T-helper 2 cell (primary cell): ENCODE measurements at regions not wholly inside any gene's neighbourhood (a gene's known extent, or its start where the extent isn't known, plus 50 kb on each side); places are given as distances from the start of the nearest gene placed in this dataset.
"Not testable (repeated sequence)": the region's sequence is repeated elsewhere in the genome, so short reads cannot be mapped to it uniquely, and the experiment has no call there.

Experiments used
- DNase-seq, 5 experiments: peaks; one replicate each; pipeline versions ENCODE4 v3.0.0 to v3.0.0-alpha.2; 2012 to 2022

GRCh38 chr3:26291840-26292239 is 330.7 kb upstream of the LRRC3B start:
- DNase-seq: no peak

DNA sequence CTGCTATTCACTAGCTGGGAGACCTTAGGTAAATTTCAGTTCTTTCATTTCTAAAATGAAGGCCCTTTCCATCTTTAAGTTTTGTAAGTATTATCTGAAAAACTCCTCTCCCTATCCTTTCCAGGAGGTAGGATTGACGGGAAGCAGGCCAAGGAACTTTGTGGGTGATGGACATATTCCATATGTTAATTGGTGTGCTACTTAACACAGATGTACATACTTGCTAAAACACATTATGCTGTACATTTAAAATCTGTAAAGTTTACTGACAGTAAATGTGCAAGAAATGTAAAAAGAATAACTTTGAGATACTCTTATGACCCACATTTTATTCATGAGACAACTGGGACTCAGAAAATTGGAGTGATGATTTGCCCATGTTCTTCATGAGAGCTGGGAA is 329.8 kb upstream of the LRRC3B start:
- DNase-seq: no peak

DNA sequence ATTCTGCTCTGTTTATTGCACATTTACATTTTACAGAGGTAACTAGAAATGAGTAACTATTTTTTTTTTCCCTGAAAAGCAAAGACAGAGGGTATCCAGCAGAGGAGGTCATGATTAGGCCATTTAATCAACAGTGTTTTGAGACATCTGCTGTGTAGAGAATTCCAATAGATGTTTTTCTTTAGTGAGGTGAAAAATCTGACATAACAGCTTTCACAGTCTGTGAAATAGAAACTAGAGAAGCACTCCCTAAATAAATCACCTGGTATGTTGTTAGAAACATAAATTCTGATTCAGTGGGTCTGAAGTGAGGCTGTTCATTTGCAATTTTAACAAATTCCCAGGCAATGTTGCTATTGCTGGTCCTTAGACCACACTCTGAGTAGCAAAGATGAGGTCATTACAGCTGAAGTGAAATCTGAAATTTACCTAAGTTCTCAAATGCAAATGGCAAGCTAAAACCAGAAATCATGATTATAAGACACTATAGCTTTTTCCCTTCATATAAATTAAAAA is 329.2 kb upstream of the LRRC3B start:
- DNase-seq: no peak

DNA sequence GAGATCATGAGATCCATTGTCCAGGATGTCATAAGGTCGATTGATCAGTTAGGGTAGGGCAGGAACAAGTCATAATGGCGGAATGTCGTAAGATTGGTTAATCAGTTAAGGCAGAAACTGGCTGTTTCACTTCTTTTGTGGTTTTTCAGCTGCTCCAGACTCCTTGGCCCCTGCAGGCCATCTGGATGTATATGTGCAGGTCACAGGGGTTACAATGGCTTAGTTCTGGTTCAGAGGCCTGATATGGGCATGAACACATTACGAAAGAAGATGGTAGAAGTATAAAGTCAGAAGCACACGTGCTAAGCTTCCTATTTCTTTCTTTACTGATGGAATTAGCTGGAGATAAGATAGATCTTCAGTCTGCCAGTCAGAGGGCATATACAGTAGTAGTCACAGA is 315.4 kb upstream of the LRRC3B start:
- no peak for DNase-seq

DNA sequence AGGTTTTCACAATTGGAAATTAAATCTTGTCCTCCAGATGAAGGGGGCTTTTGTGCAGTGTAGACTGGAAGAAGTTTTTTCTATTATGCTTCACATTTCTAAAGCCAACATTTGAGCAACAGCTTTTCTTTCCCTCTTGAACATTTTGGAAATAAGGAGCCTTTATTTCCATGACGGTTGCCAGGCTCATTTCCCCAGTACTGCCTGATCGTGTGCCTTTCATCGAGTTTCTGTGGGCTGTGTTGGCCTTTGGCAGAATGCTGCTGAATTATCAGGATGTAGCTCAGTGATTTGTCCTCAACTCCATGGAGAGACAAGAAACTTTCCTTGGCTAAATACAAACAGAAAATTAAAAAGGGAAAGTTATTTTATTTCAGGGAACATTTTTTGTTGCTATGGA is 314.8 kb upstream of the LRRC3B start:
- DNase-seq: no peak

DNA sequence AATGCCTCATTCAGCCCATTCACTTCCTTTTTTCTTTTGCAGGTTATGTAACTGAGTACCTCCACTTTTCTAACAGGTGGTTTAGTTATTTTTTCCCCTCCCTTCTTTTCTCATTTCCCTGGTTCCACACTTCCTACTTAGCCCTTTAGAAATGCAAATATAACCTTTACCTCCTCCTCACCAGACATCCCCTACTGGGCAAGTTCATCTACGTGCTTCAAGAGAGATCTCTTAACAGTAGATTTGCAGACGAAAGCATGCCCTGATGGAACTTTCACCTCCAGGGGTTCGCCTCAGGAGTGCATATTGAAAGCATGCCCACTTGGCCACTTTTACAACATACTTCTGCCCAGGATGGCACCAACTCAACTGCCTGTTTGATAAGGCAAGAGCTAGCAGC is 314.1 kb upstream of the LRRC3B start:
- no peak for DNase-seq

GRCh38 chr3:26309536-26309935 is 313.0 kb upstream of the LRRC3B start:
- not testable (repeated sequence) for DNase-seq

- no peak for DNase-seq
These were observed 309.8 kb upstream of the LRRC3B start for GRCh38 chr3:26312816-26313215.

DNA sequence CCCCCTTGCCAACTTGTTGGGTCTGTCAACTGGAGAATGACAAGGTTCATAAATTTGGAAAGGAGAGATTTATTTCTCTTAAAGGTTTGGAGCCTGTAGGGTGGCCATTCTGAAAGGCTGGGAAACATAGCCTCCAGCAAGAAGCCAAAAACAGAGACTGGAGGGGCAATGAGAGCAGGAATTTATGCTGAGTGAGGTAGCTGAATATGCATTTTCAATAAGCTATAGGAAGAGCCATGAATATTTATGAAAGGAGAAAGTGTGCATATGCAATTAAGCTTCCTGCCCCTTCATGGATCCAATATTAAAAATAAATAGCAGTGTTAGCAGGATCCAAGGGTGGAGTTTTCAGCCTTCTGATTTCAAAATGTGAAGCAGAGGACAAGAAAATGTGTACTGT is 306.1 kb upstream of the LRRC3B start:
- DNase-seq: no peak

DNA sequence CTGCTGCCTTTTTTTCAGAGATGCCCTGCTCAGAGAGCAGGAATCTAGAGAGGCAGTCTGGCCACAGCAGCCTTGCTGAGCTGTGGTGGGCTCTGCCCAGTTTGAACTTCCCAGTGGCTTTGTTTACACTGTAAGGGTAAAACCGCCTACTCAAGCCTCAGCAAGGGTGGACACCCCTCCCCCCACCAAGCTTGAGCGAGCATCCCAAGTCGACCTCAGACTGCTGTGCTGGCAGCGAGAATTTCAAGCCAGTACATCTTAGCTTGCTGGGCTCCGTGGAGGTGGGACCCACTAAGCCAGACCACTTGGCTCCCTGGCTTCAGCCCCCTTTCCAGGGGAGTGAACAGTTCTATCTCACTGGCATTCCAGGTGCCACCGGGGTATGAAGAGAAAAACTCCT is 298.8 kb upstream of the LRRC3B start:
- DNase-seq: not testable (repeated sequence)

- DNase-seq: no peak
These were observed 282.6 kb upstream of the LRRC3B start for GRCh38 chr3:26340001-26340400.

- DNase-seq: no peak
These were observed 278.9 kb upstream of the LRRC3B start for GRCh38 chr3:26343647-26344046.

DNA sequence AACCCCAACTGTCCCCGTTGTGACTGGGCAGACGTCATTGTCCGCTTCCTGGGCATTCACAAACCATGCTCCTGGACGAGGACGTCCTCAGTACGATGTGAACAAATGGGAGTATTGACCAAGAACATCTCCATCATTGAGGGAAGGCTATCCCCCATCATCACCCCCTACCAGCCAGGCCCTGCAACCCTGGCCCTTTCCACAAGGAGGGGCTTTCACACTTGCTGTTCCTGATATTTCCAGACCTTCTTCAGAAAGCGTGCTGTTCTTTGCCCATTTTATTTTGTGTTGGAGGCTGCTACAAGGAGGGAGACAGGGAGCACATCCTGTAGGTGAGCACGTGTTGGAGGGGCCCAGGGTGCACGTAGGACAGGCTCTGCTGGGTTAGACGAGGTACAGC is 277.0 kb upstream of the LRRC3B start:
- no peak for DNase-seq

DNA sequence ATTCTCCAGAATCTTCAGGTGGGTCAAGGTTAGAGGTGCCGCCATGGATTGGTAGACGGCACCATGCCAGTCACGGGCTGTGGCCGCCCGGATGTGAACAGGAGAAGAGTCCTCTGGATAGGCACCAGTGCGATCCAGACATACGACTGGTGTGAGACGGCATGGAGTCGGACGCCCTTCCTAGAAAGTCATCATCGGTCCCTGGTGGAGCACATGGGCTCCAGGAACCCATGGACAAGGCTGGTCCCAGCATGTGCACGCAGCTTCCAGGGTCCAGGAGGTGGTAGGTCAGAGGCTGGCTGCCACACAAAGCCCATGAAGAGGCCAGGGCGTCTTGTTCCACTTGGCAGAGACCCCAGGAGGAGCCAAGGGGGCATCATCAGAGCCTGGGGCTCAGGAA is 276.1 kb upstream of the LRRC3B start:
- no peak for DNase-seq

GRCh38 chr3:26347150-26347549 is 275.4 kb upstream of the LRRC3B start:
- DNase-seq: no peak

GRCh38 chr3:26350853-26351252 is 271.7 kb upstream of the LRRC3B start:
- DNase-seq: no peak

- DNase-seq: no peak
These were observed 269.5 kb upstream of the LRRC3B start for GRCh38 chr3:26353097-26353496.

GRCh38 chr3:26358405-26358804 is 264.2 kb upstream of the LRRC3B start:
- no peak for DNase-seq

- DNase-seq: no peak
These were observed 256.9 kb upstream of the LRRC3B start for GRCh38 chr3:26365706-26366105.

DNA sequence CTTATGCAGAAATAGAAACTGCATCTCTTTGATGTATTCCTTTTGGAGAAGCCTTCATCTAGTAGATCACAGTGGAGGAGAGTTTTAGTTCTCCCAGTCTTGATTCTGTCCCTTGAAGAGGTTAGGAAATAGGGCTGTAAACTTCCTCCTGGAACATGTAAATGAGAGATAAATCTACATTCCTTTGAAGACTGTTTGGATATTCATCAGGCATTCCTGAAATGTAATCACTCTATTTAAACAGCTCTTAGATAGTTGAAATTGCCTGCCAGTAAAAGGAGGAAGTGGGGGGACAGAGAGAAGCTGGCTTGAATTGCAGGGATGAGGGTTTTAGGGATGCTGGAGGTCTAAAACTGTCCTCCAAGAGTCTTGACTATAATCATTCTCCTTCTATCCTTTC is 254.3 kb upstream of the LRRC3B start:
- no peak for DNase-seq

DNA sequence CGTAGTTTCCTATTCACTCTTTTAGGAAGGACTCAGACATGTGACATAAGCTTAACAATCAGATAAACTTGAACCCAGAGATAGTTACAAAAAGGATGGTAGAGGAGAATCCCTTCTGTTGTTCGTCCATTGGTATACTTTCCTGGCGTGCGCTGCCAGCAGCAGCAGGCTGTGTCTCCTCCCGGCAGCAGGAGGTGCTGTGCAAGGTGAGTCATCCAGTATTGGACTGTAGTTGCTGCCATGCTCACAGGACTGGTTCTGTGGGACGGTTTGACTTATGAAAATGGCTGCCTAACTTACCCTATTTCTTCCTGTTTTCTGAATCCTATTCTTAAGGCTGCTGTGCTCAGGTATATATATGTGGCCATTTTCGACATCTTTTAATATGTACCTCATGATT is 253.4 kb upstream of the LRRC3B start:
- no peak for DNase-seq

DNA sequence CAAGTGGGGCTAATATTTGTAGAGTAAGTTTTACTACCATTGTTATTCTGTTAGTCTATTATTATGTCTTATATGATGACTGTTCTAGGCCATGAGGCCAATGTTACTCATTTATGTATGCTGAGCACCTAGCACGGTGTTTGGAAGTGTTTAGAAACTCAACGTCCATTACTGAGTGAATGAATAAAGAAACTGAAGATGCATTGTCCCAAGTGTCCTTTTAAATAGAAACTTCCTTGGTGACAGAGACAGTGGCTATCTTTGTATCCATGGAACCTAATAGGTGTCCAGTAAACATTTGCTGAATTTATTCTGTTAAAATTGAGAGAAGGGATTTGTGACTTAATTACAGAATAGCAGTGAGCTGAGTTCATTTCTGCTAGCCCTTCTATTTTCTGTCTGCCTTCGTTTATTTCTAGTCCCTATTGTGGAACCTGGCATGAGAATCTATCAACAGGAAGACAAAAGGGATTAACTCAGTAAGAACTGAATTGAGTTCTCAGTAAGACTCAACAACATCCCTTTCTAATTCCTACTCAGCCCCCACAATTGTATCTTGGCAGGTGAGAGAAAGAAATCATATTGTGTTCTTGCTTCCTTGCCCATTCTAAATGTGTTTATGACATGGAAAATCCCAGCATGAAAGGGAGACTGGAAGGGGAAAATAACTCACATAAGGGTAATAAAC is 246.6 kb upstream of the LRRC3B start:
- no peak for DNase-seq

DNA sequence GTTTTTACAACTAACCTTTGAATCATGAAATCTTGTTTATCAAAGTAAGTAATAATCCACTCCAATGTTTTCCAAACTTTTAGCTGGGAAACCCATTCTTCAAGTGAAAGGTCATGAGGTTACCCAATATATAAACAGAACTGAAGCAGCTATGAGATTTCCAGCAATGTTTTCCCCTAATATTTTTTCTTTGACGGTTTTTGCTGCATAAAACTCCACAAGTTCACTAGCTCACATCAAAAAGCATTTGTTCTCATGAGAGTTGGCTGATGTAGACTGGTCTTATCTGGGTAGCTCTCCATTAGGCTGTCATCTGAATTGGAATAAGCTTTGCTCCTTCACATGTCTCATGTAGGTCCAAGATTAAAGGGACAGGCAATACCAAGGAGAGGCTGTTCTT is 241.2 kb upstream of the LRRC3B start:
- DNase-seq: no peak

DNA sequence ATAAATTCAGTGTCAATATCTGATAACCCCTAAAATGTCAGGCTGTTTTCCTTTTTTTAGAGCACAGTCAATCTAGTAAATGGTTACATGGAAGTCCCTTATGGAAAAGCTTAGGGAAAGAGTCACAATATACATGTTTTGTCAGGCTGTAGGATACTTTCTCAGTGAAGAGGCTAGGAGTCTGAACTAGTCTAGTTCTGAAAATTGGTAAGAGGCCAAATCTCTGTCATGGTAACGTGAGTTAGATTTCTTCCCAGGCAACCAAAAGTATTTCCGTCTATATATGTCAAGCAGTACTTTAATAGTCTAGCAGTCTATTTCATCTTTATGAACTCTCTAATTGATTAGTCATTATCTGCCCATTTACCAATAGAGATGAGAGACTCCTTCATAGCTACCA is 215.9 kb upstream of the LRRC3B start:
- no peak for DNase-seq

- DNase-seq: no peak
These were observed 204.0 kb upstream of the LRRC3B start for GRCh38 chr3:26418553-26418952.
